H1 (cell line): ENCODE measurements at regions not wholly inside any gene's neighbourhood (a gene's known extent, or its start where the extent isn't known, plus 50 kb on each side); places are given as distances from the start of the nearest gene placed in this dataset.

Experiments
- CTCF ChIA-PET: fragments of 300-600 bp; sonication (Branson Sonifier 250); formaldehyde crosslinking; loops from one replicate; lab custom pipeline; 2021; ENCODE audit not compliant: partially characterized antibody; lab: Charles Lee
- POLR2A ChIA-PET: fragments of 300-600 bp; sonication (Branson Sonifier 250); formaldehyde crosslinking; loops from one replicate; lab custom pipeline; 2021; ENCODE audit warnings: inconsistent platforms; ENCODE audit not compliant: partially characterized antibody; lab: Charles Lee
- DNase-seq, 2 experiments: peaks; one replicate each; pipeline versions ENCODE4 v3.0.0 to v3.0.0-alpha.2; 2010 to 2022; ENCODE audit warnings: low spot score in 2 of 2, low read depth in 1 of 2, mixed read lengths in 1 of 2
- FAIRE-seq: peaks from 2 replicates; lab custom pipeline; 2011; peaks lifted over from hg19 to GRCh38; lab: Jason Lieb, UNC
- H2AFZ ChIP-seq: 2 replicates; pipeline ENCODE4 v1.8.1; 2012; ENCODE audit warnings: low read length, inconsistent platforms
- H2AK5ac ChIP-seq: 2 replicates; pipeline ENCODE4 v1.6.1; 2013; ENCODE audit warnings: low read depth, low read length
- H2BK120ac ChIP-seq: replicated peaks from 2 replicates; pipeline ENCODE3; 2013; ENCODE audit warnings: low read depth, low read length, inconsistent platforms
- H2BK12ac ChIP-seq: 2 replicates; pipeline ENCODE4 v1.6.1; 2013; ENCODE audit warnings: low read depth, low read length
- H2BK15ac ChIP-seq: 2 replicates; pipeline ENCODE4 v1.6.1; 2013; ENCODE audit warnings: low read length
- H2BK20ac ChIP-seq: 2 replicates; pipeline ENCODE4 v1.6.1; 2013; ENCODE audit warnings: low read length
- H2BK5ac ChIP-seq: 2 replicates; pipeline ENCODE4 v1.6.1; 2013; ENCODE audit warnings: low read depth, low read length
- H3K14ac ChIP-seq: 2 replicates; pipeline ENCODE4 v1.6.1; 2013; ENCODE audit warnings: inconsistent platforms; ENCODE audit not compliant: insufficient read length
- H3K18ac ChIP-seq: 2 replicates; pipeline ENCODE4 v1.6.1; 2013; ENCODE audit warnings: low read length; ENCODE audit errors: extremely low read depth
- H3K23ac ChIP-seq: 2 replicates; pipeline ENCODE4 v1.6.1; 2013; ENCODE audit warnings: inconsistent platforms; ENCODE audit not compliant: insufficient read length
- H3K23me2 ChIP-seq: 2 replicates; pipeline ENCODE4 v1.6.1; 2013; ENCODE audit warnings: low read depth, low read length
- H3K27ac ChIP-seq: 2 replicates; pipeline ENCODE4 v1.6.1; 2011; ENCODE audit warnings: low read depth, low read length, inconsistent platforms
- H3K27me3 ChIP-seq, 4 experiments: replicated peaks in 1 of 4; 1 replicate in 1 of 4; 2 replicates in 3 of 4; pipeline versions ENCODE4 v1.6.1 to v1.8.1; 2011 to 2013; ENCODE audit warnings: low read length in 3 of 4, mild to moderate bottlenecking in 3 of 4, inconsistent platforms in 2 of 4, mixed read lengths in 2 of 4, moderate library complexity in 1 of 4; ENCODE audit not compliant: control insufficient read depth in 3 of 4, insufficient read depth in 3 of 4; ENCODE audit errors: extremely low read depth in 1 of 4
- H3K36me3 ChIP-seq, 4 experiments: 2 replicates each; pipeline versions ENCODE4 v1.6.1 to v1.8.1; 2011 to 2013; ENCODE audit warnings: mild to moderate bottlenecking in 4 of 4, low read length in 3 of 4, moderate library complexity in 2 of 4, control low read depth in 1 of 4, inconsistent platforms in 1 of 4; ENCODE audit not compliant: insufficient read depth in 4 of 4, control insufficient read depth in 2 of 4
- H3K4ac ChIP-seq: replicated peaks from 2 replicates; pipeline ENCODE3; 2013; ENCODE audit warnings: low read length, low read depth, mixed read lengths, inconsistent platforms; ENCODE audit not compliant: insufficient read length
- H3K4me1 ChIP-seq, 4 experiments: replicated peaks in 1 of 4; 1 replicate in 1 of 4; 2 replicates in 3 of 4; pipeline versions ENCODE4 v1.6.1 to v1.8.1; 2011 to 2013; ENCODE audit warnings: low read length in 3 of 4, inconsistent platforms in 2 of 4, mixed read lengths in 1 of 4; ENCODE audit not compliant: insufficient read depth in 4 of 4, control insufficient read depth in 3 of 4
- H3K4me2 ChIP-seq, 2 experiments: 2 replicates each; pipeline versions ENCODE4 v1.6.1 to v1.8.1; 2011 to 2013; ENCODE audit warnings: low read depth in 2 of 2, low read length in 2 of 2, control low read depth in 1 of 2, inconsistent platforms in 1 of 2, mild to moderate bottlenecking in 1 of 2; ENCODE audit not compliant: insufficient read depth in 1 of 2
- H3K4me3 ChIP-seq, 4 experiments: fragments of 200-600, 300-600 bp in 1 of 4; sonication (generic), shearing (Covaris generic), sonication (Bioruptor Twin) in 1 of 4; 2 replicates each; pipeline versions ENCODE4 v1.5.1 to v1.8.1; 2011 to 2016; ENCODE audit warnings: low read length in 4 of 4, low read depth in 3 of 4, control low read depth in 2 of 4, inconsistent platforms in 2 of 4, mild to moderate bottlenecking in 2 of 4, mixed read lengths in 1 of 4, moderate library complexity in 1 of 4; ENCODE audit not compliant: insufficient read depth in 2 of 4; ENCODE audit errors: extremely low read depth in 1 of 4
- H3K56ac ChIP-seq: replicated peaks from 2 replicates; pipeline ENCODE3; 2013; ENCODE audit warnings: low read depth, mild to moderate bottlenecking, mixed read lengths, low read length, inconsistent platforms; ENCODE audit not compliant: insufficient read length
- H3K79me1 ChIP-seq: 2 replicates; pipeline ENCODE4 v1.6.1; 2013; ENCODE audit warnings: low read depth, low read length, control low read depth
- H3K79me2 ChIP-seq, 2 experiments: 2 replicates each; pipeline versions ENCODE4 v1.6.1 to v1.8.1; 2012 to 2013; ENCODE audit warnings: low read length in 2 of 2, mild to moderate bottlenecking in 2 of 2, inconsistent platforms in 1 of 2; ENCODE audit not compliant: insufficient read depth in 2 of 2, control insufficient read depth in 1 of 2
- H3K9ac ChIP-seq, 4 experiments: replicated peaks in 1 of 4; 1 replicate in 1 of 4; 2 replicates in 3 of 4; pipeline versions ENCODE4 v1.6.1 to v1.8.1; 2011 to 2013; ENCODE audit warnings: low read depth in 3 of 4, low read length in 3 of 4, control low read depth in 2 of 4, mild to moderate bottlenecking in 2 of 4, moderate library complexity in 2 of 4, inconsistent platforms in 1 of 4; ENCODE audit errors: extremely low read depth in 1 of 4
- H3K9me3 ChIP-seq, 2 experiments: 2 replicates each; pipeline versions ENCODE4 v1.6.1 to v1.8.1; 2012 to 2013; ENCODE audit warnings: mild to moderate bottlenecking in 2 of 2, moderate library complexity in 2 of 2, control low read depth in 1 of 2, inconsistent platforms in 1 of 2, low read depth in 1 of 2, low read length in 1 of 2, mixed read lengths in 1 of 2; ENCODE audit not compliant: insufficient read depth in 2 of 2
- H4K20me1 ChIP-seq, 2 experiments: replicated peaks in 1 of 2; 2 replicates each; pipeline versions ENCODE3 to v1.8.1; 2011 to 2013; ENCODE audit warnings: inconsistent platforms in 2 of 2, low read length in 2 of 2, mild to moderate bottlenecking in 1 of 2; ENCODE audit not compliant: insufficient read depth in 2 of 2, control insufficient read depth in 1 of 2
- H4K5ac ChIP-seq: 2 replicates; pipeline ENCODE4 v1.6.1; 2013; ENCODE audit warnings: low read length, low read depth, mixed read lengths, inconsistent platforms; ENCODE audit not compliant: insufficient read length
- H4K8ac ChIP-seq: 2 replicates; pipeline ENCODE4 v1.8.0; 2013; ENCODE audit warnings: mild to moderate bottlenecking, moderate library complexity, low read length, inconsistent platforms; ENCODE audit not compliant: insufficient read depth; ENCODE audit errors: extremely low read depth
- H4K91ac ChIP-seq: replicated peaks from 2 replicates; pipeline ENCODE3; 2013; ENCODE audit warnings: low read length, mixed read lengths, inconsistent platforms; ENCODE audit not compliant: insufficient read length
- BRCA1 ChIP-seq: IDR thresholded peaks from 2 replicates; pipeline ENCODE4 v1.6.1; 2012; ENCODE audit warnings: low read depth, low read length, improper control_type of control experiment
- CREB1 ChIP-seq: IDR thresholded peaks from 2 replicates; pipeline ENCODE4 v1.6.1; 2012; ENCODE audit warnings: inconsistent platforms
- JUND ChIP-seq: IDR thresholded peaks from 2 replicates; pipeline ENCODE4 v1.6.1; 2011; ENCODE audit warnings: mild to moderate bottlenecking, improper control_type of control experiment, low read length
- NANOG ChIP-seq: IDR thresholded peaks from 2 replicates; pipeline ENCODE4 v1.6.1; 2011; ENCODE audit warnings: low read length, low read depth, mild to moderate bottlenecking, inconsistent platforms; ENCODE audit not compliant: insufficient read depth, poor library complexity, severe bottlenecking
- NRF1 ChIP-seq: IDR thresholded peaks from 2 replicates; pipeline ENCODE4 v1.6.1; 2011; ENCODE audit warnings: mild to moderate bottlenecking, low read depth, low read length, improper control_type of control experiment
- SIRT6 ChIP-seq: IDR thresholded peaks from one replicate; pipeline ENCODE4 v1.7.1; 2012; ENCODE audit warnings: low read length, inconsistent platforms
- TCF12 ChIP-seq: IDR thresholded peaks from 2 replicates; pipeline ENCODE4 v1.6.1; 2011; ENCODE audit warnings: low read depth, mild to moderate bottlenecking, low read length
- WGBS, 2 experiments: shearing (Covaris generic) in 1 of 2; methylation state at CpG; one replicate each; pipeline versions ENCODE4 v1.1.6 to v1.1.7; 2013 to 2015; ENCODE audit warnings: low lambda C conversion rate in 2 of 2, mixed read lengths in 2 of 2, inconsistent platforms in 1 of 2, low coverage in 1 of 2, missing lambda C conversion rate in 1 of 2; ENCODE audit not compliant: insufficient replicate concordance in 2 of 2, insufficient coverage in 1 of 2, insufficient read length in 1 of 2; ENCODE audit errors: extremely low coverage in 1 of 2, missing lambda C conversion rate in 1 of 2; 5-methylcytosine and 5-hydroxymethylcytosine counted together

DNA sequence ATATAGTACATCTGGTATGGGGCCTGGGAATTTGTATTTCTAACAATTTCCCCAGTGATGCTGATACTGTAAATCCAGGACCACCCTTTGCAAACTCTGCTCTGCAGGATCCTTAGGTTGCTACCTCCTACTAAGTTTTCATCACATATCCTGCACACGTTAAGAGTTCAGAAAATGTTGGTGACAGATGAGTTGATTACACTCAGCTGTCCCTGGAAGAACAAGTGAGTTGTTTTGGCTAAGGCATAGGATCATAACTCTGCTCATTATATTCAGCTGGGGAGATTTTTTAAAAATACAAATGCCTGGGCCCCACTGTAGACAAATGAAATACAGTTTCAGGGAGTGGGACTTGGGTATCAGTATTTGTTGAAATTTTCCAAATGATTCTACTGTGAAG, 274.6 kb upstream of the HABP2 start:
- H3K9ac ChIP-seq, result no peak overlapping the region
- H3K4me3 ChIP-seq, result no peak overlapping the region
- FAIRE-seq, result no peak
- no peak overlapping the region for H3K18ac ChIP-seq
- POLR2A ChIA-PET, result no interaction called here
- no peak overlapping the region for H2BK15ac ChIP-seq
- no peak overlapping the region for H3K4ac ChIP-seq
- H3K14ac ChIP-seq, result no peak overlapping the region
- no peaks in the 10 kb centered on the region for H3K23me2 ChIP-seq
- 65% methylated on average over 1 of the region's 1 CpG; no CpG with 5 or more reads in 1 of the 2 experiments for WGBS, 2 experiments
- no peaks in the 10 kb centered on the region for H3K9me3 ChIP-seq
- no peak overlapping the region for H4K5ac ChIP-seq
- no peak overlapping the region for H2BK12ac ChIP-seq
- no peak overlapping the region for H4K91ac ChIP-seq
- H3K79me1 ChIP-seq, result no peaks in the 10 kb centered on the region
- TF ChIP-seq NRF1 (no peak), CREB1 (no peak), BRCA1 (no peak), NANOG (no peak), JUND (no peak), TCF12 (no peak), SIRT6 (no peak)
- TF ChIP-seq, all 59 proteins: peak for 0
- Histone ChIP-seq H3K27me3 (no peaks in the 10 kb centered on the region), H3K79me2 (no peaks in the 10 kb centered on the region), H3K4me2 (no peak overlapping the region), H3K4me1 (no peaks in the 10 kb centered on the region), H2BK20ac (no peak overlapping the region), H2BK120ac (no peak overlapping the region), H2AK5ac (no peak overlapping the region), H2BK5ac (no peak overlapping the region), H3K36me3 (no peaks in the 10 kb centered on the region), H3K23ac (no peak overlapping the region), H4K8ac (no peak overlapping the region), H3K27ac (no peak overlapping the region), H2AFZ (no peak overlapping the region), H4K20me1 (no peaks in the 10 kb centered on the region), H3K56ac (no peak overlapping the region)
- DNase-seq, result no peak
- CTCF ChIA-PET, result no interaction called here
